Skeletal muscle cell (primary cell): ENCODE measurements at regions not wholly inside any gene's neighbourhood (a gene's known extent, or its start where the extent isn't known, plus 50 kb on each side); places are given as distances from the start of the nearest gene placed in this dataset.

Experiments used
- DNase-seq: peaks from one replicate; pipeline ENCODE4 v3.0.0-alpha.2; 2010; ENCODE audit warnings: low read depth
- H3K4me3 ChIP-seq: 2 replicates; pipeline ENCODE4 v1.5.1; 2011; ENCODE audit warnings: low read depth, mild to moderate bottlenecking, control low read depth, low read length, moderate library complexity

GRCh38 chr13:85277748-85278147 is 521.5 kb downstream of the SLITRK6 start:
- no peak overlapping the region for H3K4me3 ChIP-seq
- no peak for DNase-seq

DNA sequence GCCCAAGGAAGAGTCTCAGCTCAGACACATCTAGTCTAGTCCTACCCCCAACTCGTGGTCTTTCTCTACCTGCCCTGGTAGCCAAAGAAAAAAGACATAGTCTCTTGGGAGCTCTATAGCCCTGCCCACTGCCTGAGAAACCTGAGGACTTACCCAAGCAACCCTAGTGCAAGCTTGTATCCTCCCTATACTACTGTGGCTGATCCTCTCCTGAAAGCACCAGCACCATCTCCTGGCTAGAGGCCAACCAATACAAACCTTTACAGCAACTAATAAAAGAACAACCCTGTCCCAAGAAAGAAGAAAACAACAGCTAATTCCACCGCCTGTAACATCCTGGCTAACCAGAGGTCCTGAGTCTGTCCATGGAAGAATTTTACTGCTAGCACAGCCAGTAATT is 532.4 kb downstream of the SLITRK6 start:
- no peak overlapping the region for H3K4me3 ChIP-seq
- no peak for DNase-seq

DNA sequence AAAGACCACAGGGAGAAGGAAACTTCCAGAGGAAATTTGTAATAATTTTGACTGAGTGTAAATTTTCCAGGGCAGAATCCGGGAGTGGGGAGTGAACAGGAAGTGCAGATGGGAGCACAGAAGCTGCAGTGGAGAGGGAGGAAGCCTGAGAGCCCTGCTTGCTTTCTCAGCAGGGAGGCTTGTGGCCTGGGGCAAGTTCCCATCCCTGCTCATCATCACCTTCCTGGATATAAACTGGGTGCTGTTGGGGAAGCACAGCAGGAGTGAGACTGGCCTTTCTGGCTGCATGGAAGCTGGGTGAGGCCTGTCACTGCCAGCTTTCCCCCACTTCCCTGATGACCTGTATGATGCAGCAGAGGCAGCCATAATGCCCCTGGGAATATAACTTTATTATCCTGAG is 532.9 kb downstream of the SLITRK6 start:
- DNase-seq = no peak
- no peak overlapping the region for H3K4me3 ChIP-seq

GRCh38 chr13:85265296-85265695 is 533.9 kb downstream of the SLITRK6 start:
- no peak overlapping the region for H3K4me3 ChIP-seq
- DNase-seq = no peak

DNA sequence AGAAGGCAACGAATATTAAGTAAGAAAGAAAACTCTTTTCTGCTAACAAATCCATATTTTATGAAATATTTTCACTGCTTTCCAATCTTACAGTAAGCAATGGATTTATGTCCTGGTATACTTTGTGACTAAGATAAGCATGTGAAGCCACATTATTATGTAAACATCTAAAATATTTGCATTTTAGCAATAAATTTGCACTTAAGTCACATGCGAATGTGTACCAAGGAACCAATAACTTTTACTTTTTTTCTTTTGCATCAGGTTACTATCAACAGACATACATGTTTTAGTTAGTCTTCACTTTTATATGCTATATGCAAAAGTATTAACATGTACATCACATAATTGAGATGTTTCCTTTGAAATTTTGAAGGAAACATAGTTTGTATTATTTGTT is 536.7 kb downstream of the SLITRK6 start:
- DNase-seq = no peak

DNA sequence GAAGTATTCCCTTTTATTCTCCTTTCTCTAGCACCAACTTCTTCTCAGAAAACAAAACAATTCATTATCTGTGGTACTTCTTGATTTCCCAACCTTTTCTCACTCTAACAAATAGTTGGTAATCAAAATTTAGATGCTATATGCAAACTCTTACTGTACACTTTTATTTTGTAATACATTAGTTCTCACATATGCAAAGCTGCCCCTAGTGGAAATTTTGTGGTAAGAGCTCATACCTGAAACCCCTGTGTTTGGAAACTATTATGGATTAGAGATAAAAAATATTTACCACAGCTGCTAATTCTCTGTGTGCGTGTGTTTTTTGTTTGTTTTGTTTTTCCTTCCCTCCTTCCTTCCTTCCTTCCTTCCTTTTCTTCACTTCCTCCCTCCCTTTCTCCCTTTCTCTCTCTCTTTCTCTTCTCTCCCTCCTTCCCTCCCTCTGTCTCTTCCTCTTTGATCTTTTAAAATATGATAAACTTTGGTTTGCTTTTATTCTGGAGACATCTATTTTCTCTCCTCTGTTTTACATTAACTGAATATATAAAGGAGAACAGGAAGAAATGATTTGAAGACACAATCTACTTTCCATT is 537.4 kb downstream of the SLITRK6 start:
- H3K4me3 ChIP-seq = no peak overlapping the region
- DNase-seq = no peak

More for the DNA sequence above, 536.7 kb downstream of the SLITRK6 start:
- H3K4me3 ChIP-seq = no peak overlapping the region

- DNase-seq = no peak
- no peak overlapping the region for H3K4me3 ChIP-seq
Observed at GRCh38 chr13:85260896-85261295, 538.3 kb downstream of the SLITRK6 start.

DNA sequence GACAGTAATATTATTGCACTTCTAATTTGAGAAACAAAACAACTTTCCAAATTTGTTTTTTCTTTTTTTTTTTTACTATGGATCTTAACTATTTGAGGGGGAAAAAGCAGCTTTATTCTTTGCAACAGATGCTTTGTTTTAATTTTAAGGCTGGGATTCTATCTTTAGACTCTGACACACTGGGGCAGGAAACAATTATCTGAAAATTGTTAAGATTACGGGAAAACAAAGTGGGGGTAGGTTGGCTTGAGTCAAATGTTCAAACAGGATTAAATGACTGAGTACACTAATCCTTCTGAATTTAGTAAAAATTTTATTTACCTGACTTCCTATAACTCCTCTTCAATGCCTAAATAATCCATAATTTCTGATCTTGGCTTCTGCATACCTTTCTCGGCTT is 543.2 kb downstream of the SLITRK6 start:
- H3K4me3 ChIP-seq = no peak overlapping the region
- no peak for DNase-seq

- no peak for DNase-seq
Observed at GRCh38 chr13:85254641-85255040, 544.6 kb downstream of the SLITRK6 start.

DNA sequence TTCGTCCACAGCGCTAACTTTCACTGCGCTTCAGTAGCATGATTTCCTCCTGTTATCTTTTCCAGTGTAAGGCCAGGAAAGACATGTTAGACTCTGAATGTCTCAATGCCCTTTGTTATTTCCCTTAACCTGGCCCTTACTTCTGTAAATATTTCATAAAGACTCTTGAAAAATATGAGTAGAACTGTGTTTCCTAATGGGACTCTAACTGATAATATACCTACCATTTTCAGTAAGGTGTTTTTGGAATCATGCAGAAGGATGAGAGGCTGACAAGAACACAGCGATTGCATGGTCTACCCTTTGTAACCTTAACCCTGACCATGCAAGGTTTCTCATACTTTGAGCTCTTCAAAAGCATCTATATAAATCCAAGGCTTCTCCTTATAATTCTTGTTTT is 550.1 kb downstream of the SLITRK6 start:
- no peak for DNase-seq
- H3K4me3 ChIP-seq = no peak overlapping the region

More at GRCh38 chr13:85254641-85255040, 544.6 kb downstream of the SLITRK6 start:
- no peak overlapping the region for H3K4me3 ChIP-seq

- no peak overlapping the region for H3K4me3 ChIP-seq
Observed at GRCh38 chr13:85247780-85248179, 551.4 kb downstream of the SLITRK6 start.

GRCh38 chr13:85243831-85244230 is 555.4 kb downstream of the SLITRK6 start:
- no peak for DNase-seq
- H3K4me3 ChIP-seq = no peak overlapping the region

More at GRCh38 chr13:85247780-85248179, 551.4 kb downstream of the SLITRK6 start:
- no peak for DNase-seq

DNA sequence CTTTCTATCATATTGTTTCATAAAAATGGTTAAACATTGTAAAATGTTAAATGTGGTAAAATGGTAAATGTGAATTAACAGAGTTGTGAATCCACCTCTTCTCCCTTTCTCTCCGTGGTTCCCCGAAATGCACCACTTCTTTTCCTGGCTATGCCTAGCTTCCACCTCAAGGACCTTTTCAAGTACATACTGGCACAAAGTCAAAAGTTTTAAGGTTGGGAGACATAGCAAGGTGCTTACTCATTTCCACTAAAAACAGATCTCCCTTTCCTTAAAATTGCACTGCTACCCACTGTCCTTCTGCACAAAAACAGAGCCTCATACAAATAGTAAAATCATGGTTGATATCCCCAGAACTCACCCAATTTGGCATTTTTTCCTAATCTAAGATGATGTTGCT is 558.2 kb downstream of the SLITRK6 start:
- DNase-seq = peak; percentile 16

DNA sequence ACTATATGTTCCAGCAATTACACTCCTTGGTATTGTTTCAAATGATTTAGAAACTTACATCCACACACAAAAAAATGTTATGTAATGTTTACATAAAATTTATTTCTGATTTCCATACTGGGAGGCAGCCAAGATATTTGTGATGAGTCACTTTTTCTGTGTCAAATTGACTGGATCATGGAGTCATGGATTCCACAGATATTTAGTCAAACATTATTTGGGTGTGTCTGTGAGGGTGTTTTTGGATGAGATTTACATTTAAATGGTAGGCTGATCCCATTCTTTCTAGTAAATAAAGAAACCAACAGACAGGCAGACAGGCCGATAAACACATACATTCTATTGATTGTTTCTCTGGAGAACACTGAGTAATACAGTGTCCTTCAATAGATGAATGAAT is 562.8 kb downstream of the SLITRK6 start:
- peak; percentile 32 for DNase-seq
- H3K4me3 ChIP-seq = no peak overlapping the region

More for the DNA sequence above, 558.2 kb downstream of the SLITRK6 start:
- H3K4me3 ChIP-seq = no peak overlapping the region

DNA sequence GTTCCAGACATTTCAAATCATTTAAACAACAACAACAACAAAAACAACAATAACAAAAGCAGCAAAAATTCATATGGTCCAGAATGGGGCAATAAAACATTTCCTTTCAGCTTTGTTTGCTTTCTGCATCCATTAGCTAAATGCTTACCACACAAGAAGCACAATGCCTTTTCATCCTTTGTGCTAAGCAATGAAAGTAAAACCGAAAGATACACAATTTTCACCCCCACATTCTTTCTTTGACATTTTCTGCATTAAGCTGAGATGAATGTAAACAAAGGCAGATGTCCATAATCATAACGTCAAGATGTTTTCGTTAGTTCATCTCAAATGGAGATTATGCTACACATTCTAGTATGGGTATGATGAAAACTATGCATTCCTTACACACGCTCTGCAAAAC is 568.5 kb downstream of the SLITRK6 start:
- DNase-seq = no peak
- no peak overlapping the region for H3K4me3 ChIP-seq

- no peak for DNase-seq
- no peak overlapping the region for H3K4me3 ChIP-seq
Observed at GRCh38 chr13:85228692-85229091, 570.5 kb downstream of the SLITRK6 start.

GRCh38 chr13:85223883-85224656 is 575.1 kb downstream of the SLITRK6 start:
- H3K4me3 ChIP-seq = no peak overlapping the region
- peak; percentile 1 for DNase-seq

GRCh38 chr13:85216576-85216975 is 582.6 kb downstream of the SLITRK6 start:
- H3K4me3 ChIP-seq = no peak overlapping the region
- no peak for DNase-seq

- no peak overlapping the region for H3K4me3 ChIP-seq
- no peak for DNase-seq
Observed at GRCh38 chr13:85212692-85213091, 586.5 kb downstream of the SLITRK6 start.

- DNase-seq = no peak
- no peak overlapping the region for H3K4me3 ChIP-seq
Observed at GRCh38 chr13:85204668-85205344, 594.4 kb downstream of the SLITRK6 start.

DNA sequence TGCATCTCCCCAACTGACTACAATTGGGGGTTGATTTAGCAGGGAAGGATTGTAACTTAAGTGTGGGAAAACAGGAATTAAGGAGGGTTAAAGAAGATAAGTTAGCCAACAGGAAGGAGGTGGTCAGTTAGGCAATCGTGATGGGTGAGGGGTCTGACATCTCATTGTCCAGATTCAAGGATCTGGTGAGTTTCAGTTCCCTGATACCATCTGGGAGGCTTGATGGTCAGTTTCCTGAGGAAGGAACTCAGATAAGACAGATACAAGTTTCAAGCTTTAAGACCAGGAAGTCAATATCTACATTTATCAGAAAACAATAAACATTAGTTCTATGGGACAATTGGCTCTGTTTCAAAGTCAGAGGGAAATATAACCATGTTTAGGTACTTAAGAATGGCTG is 601.8 kb downstream of the SLITRK6 start:
- no peak for DNase-seq
- no peak overlapping the region for H3K4me3 ChIP-seq
